SW 1271 (cell line): ENCODE measurements at regions not wholly inside any gene's neighbourhood (a gene's known extent, or its start where the extent isn't known, plus 50 kb on each side); places are given as distances from the start of the nearest gene placed in this dataset.

Experiments used
- DNase-seq, 2 experiments: peaks; one replicate each; lab custom pipeline; 2025; lab: John Stamatoyannopoulos, UW

GRCh38 chr7:144960763-144961162, 124.9 kb upstream of the TPK1 start:
- no peak for DNase-seq

DNA sequence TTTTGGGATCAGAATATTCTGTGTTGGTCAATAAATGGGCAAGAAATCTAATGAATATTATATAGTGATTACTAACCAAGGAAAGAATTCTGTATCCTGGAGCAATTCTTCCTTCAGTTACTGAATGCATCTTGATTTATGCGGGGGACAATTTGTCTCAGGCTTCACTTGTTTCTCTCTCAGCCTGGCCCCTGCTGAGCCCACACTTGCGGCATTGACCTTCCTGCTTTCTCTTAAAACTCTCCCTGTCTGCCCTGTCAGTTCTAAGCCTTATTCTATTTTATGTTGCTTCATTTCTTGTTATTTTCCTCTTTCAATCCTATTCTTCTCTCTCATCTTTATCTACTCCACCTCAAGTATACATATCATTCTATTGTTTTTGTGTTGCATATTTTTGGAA, 122.1 kb upstream of the TPK1 start:
- DNase-seq = no peak

GRCh38 chr7:144955422-144955821, 119.6 kb upstream of the TPK1 start:
- DNase-seq = no peak

- DNase-seq = no peak
Observed at GRCh38 chr7:144941127-144941526, 105.3 kb upstream of the TPK1 start.

DNA sequence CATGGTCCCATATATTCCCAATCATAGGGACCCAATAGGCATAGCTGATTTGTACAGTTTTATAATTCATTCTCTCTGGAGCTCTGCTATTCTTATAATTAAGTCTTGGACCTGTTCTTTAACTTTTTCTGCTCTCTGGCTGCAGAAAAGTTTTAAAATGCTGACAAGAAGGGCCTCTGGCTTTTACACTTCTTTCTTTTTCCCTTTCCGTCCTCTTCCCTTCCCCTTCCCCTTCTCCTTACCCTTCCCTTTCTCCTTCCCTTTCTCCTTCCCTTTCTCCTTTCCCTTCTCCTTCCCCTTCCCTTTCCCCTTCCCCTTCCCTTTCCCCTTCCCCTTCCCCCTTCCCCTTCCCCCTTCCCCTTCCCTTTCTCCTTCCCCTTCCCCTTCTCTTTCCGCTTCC, 101.3 kb upstream of the TPK1 start:
- no peak for DNase-seq

DNA sequence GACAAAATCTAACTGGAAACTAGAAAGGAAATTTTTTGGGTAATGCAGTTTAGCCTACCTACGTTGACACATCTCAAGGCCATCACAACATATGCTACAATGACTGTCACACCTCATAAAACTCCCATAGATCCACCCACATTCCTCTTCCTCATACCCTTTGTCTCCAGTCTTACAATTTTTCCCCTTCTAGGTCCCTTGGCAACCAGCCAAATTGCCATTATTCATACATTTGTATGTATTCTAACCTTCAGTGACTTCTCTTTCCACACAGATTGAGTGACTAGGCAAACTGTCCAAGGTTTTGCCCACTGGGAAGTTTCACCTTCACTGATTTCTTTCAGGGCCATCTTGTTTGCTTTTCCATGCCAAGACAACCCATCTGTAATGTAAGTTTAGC, 100.5 kb upstream of the TPK1 start:
- no peak for DNase-seq

DNA sequence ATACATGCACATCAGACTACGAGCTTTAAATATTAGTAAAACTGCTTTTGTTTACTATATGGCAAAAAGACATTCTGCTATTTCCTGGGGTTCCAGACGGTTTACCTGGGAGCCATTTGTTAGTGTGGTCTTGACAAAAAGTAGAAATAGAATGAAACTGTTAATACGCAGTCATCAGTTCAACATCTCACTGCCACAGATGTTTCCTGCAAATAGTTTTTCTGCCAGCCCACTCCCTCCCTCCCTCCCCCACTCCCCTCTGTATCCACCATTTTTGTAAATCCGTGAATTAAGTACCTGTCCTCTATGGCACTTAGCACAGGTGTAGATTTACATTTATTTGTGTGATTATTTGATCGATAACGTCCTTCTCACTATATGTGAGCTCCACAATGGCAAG, 74.6 kb upstream of the TPK1 start:
- no peak for DNase-seq

DNA sequence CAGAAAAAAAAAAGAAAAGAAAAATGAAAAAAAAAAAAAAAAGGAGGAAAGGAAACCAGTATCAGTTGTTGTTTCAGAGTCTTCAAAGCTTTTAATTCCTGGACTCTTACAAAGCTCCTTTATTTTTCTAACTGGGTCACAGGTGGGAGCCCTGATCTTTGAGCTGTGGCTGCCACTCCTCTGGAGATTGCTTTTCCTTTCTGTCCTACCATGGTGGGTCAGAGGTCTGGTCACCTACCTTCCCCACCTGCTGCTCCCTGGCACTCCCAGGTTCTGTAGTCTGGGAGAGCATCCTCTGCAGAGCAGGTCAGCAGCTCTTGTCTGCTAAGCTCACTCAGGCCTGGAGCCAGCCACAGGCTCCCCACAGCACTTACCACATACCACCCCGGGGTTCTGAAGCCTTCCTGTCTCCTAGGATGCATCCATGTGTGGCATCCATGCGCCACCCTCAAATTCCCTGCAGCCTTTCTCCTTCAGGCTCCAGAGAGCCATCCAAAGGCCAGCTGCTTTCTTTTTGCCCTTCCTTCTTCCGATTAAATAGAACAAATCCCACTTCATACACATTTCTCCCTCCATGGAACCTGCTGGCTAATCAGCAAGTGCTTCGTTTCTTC, 73.2 kb upstream of the TPK1 start:
- no peak for DNase-seq

DNA sequence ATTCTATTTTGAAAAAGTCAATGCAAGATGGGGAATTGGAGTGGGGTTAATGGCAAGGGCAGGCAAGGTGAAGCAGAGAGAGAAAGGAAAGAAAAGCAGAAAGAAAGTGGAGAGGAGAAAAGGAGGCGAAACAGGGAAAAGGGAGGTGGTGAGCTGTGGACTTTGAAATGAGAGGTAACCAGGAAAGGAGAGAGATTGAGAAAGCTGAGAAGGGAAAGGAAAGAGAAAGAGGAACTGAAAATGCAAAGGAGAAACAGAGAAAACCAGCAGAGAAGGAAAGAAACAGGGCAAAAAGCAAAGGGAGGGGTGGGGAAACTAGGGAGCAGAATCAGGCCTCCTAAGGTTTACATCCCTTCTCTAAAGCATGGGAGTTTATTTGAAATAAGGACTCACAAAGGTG, 72.5 kb upstream of the TPK1 start:
- no peak for DNase-seq

- DNase-seq = no peak
Observed at GRCh38 chr7:144907577-144907976, 71.7 kb upstream of the TPK1 start.

- no peak for DNase-seq
Observed at GRCh38 chr7:144903201-144903600, 67.3 kb upstream of the TPK1 start.

GRCh38 chr7:144892761-144893160, 56.9 kb upstream of the TPK1 start:
- DNase-seq = no peak
